CD4-positive, alpha-beta T cell treated with Interleukin-21 for 1 hour (primary cell): ENCODE measurements at regions not wholly inside any gene's neighbourhood (a gene's known extent, or its start where the extent isn't known, plus 50 kb on each side); places are given as distances from the start of the nearest gene placed in this dataset.

Source experiments
- DNase-seq: peaks from one replicate; pipeline ENCODE4 v3.0.0-alpha.2; 2020

GRCh38 chr13:110773480-110773879 lies 60.0 kb downstream of the ING1 start:
- DNase-seq, result no peak

DNA sequence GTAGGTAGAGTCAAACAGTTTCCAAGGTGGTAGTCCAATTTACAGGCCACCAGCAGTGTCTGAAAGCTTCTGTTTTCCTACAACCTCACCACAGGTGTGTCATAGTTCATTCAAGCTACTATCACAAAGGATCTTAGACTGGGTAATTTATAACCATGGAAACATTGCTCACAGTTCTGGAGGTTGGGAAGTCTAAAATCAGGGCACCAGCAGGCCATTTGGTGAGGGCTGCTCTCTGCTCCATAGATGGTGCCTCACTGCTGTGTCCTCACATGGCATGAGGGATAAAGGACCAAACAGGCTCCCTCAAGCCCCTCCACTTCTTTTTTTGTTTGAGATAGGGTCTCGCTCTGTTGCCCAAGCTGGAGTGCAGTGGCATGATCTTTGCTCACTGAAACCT lies 60.6 kb downstream of the ING1 start:
- DNase-seq, result no peak

DNA sequence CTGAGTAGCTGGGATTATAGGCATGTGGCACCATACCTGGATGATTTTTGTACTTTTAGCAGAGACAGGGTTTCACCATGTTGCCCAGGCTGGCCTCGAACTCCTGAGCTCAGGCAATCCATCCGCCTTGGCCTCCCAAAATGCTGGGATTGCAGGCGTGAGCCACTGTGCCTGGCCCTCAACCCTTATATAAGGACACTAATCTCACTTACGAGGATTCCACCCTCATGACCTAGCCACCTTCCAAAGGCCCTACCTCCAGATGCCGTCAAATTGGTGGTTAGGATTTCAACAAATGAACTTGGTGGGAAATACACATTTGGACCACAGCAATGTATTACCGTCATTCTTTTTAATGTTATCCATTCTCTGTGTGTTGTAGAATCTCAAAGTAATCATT lies 61.0 kb downstream of the ING1 start:
- DNase-seq, result no peak

DNA sequence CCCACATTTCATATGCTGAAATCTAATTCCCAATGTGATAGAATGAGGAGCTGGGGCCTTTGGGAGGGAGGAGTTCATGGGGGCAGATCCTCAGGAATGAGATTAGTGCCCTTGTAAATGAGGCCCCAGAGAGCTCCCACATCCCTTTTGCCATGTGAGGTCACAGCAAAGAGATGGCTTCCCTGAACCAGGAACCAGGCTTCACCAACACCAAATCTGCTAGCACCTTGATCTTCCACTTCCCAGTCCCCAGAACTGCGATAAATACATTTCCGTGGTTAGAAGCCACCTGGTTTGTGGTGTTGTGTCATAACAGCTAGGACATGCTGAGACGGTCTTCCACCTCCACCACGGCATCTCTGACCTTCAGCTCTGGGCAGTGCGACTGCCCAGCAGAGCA lies 62.1 kb downstream of the ING1 start:
- no peak for DNase-seq

DNA sequence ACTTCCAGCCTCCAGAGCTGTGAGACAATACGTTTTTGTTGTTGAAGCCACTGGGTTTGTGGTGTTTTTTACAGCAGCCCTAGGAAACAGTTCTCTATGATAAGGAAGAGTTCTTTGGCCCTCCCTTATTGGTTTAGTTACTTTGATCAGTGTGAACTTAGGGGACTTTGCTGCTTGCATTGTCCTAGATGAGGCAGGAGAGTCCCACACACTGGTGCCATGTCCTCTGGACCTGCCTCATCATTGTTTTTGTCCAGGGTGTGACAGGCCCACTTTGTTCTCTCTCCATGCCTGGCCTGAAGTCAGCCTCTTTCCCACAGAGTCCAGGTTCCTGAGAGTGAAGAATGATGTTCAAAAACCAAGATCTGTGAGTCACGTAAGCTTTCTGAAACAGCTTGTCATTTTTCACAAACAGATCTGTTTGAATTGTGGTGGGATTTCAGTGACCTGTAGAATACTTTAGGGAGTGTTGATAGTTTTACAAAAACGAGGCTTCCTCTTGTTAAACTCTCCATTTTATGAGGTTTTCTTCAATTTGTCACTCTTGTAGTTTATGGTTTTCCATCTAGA lies 63.8 kb downstream of the ING1 start:
- no peak for DNase-seq

- DNase-seq, result no peak
Observed at GRCh38 chr13:110779022-110779421, 65.5 kb downstream of the ING1 start.

DNA sequence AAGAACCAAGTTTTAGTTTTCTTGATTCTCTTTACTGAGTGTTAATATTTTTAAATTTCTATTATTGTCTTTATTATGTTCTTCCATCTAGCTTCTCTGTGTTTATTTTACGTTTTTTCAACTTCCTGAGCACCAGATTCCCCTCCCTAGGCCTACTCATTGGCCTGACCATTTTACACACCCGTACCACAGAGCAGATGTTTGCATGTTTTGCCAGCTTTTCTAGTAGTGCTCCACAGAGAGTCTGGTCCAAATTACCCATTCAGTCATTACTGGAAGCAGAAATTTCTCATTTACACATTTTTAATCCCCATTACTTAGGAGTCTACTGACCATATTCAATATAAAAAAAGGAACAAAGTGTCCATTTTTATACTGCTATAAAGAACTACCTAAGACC lies 66.9 kb downstream of the ING1 start:
- no peak for DNase-seq

DNA sequence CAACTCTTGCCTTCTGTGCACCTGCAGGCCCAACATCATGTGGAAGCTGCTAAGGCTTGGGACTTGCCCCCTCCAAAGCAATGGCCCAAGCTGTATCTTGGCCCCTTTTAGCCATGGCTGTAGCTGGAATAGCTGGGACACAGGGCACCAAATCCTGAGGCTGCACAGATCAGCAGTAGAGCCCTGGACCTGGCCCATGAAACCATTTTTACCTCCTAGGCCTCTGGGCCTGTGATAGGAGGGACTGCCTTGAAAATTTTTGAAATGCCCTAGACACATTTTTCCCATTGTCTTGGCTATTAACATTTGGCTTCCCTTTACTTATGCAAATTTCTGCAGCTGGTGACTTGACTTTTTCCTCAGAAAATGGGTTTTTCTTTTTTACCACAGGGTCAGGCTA lies 68.7 kb downstream of the ING1 start:
- no peak for DNase-seq

DNA sequence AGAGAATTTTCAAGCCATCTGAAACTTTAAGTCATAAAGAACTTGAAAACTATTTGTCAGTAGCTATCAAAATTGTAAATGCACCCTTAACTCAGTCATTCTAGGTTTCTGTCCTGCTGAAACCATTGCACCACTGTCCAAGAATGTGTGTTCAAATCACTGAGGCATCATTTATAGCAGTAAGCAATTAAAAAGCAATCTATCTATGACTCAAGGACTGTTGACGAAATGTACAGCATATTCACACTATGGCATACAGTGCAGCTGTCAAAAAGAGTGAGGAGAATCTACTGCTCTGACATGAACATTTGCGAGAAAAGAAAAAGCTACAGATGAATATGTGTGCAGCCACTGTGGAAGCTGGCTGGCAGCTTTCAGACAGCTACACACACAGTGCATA lies 71.2 kb downstream of the ING1 start:
- no peak for DNase-seq

- no peak for DNase-seq
Observed at GRCh38 chr13:110788778-110789177, 75.3 kb downstream of the ING1 start.

DNA sequence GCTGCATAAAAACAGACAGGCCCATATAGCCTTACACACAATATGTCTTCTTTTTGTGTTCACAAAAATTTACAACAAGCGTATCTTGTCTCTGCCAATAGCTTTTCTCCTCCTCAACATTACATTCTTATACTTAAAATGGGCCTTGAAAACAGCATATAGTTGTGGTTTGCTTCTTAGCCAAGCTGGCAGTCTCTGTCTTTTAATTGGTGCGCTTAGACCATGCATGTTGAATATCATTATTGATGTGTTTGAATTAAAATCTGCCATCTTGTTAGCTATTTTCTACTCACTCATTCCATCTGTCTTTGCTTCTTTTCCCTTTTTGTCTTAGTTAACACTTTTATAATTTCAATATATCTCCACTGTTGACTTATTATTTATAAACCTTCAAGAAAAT lies 76.4 kb downstream of the ING1 start:
- no peak for DNase-seq

DNA sequence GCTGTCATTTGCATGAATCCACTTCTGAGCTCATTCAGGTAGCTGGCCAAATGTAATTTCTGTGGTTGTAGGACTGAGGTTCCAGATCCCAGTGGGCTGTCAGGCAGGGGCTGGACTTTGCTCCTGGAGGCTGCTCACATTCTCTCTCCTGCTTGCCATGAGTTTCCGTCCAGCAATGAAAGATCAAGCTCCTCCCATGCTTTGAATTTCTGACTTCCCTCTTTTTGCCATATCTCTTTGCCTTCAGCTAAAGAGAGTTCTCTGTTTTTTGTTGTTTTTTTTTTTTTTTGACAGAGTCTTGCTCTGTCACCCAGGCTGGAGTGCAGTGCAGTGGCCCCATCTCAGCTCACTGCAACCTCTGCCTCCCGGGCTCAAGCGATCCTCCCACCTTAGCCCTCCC lies 76.9 kb downstream of the ING1 start:
- no peak for DNase-seq

GRCh38 chr13:110794209-110794608 lies 80.7 kb downstream of the ING1 start:
- no peak for DNase-seq

DNA sequence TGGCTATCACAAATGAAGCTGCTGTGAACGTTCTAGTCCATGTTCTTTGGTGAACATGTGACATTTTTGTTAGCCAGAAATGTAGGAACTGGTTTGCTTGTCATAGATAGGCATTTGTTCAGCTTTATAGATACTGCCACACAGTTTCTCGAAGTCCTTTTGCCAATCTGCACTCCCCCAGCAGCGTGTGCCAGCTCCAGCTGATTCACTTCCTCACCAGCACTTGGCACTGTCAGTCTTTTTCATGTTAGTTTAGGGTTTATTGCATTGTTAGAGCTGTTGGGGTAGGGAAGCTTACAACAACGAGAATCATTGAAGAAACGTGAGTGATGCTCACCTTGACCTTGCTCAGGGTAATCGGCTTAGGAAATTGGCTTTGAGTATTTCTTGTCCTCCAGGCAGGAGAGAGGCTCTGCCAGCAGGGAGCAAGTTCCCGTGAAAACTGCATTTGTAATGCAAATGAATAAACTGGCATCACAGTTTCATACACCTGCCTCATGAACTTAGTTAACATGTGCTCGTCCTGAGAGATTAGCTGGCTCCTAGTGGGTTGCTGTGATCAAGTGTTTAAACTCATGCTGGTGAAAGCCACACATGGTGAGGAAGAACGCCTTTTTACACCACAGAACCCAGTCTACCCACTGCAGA lies 83.9 kb downstream of the ING1 start:
- DNase-seq, result no peak

DNA sequence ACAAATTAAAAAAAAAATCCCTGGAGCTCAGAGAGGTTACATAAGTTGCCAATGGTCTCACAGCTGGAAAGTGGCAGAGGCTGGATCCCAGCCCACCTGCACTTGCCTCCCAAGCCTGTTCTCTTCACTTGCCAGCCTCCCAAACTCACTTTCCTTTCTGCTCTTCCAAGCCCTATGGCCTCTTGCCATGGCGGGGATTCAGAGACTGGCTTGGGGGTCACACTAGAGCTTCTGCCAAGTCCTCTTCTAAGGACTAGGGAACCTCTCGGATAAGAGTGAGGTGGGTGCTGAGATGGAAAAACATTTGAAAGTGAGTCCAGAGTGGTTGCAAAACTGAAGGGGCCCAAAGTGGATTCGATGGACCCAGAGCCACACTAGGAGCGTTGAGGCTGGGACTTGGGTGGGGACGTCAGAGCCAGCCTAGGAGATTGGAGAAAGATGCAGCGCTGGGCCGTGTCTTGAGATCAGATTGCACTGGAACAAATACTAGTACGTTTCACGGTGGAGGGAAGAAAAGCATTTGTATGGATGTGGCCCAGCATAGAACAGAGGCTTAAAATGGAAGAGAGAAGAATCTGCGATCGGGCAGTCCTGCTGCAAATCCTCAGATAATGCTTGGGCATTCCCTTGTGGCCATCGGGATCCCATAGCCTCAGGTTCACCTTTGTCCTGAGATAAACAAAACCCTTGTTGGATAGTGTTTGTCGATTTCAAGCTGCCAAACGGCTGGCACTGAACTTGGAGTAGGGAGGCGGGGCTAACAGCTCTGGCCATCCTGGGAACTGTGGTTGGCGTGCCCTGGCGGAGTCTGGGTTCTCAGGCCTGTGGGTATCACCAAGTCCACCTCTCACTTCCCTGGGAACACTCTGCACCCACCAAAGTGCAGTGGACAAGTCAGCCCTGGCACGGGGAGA lies 84.8 kb downstream of the ING1 start:
- no peak for DNase-seq

GRCh38 chr13:110799246-110800236 lies 86.0 kb downstream of the ING1 start:
- DNase-seq, result no peak

DNA sequence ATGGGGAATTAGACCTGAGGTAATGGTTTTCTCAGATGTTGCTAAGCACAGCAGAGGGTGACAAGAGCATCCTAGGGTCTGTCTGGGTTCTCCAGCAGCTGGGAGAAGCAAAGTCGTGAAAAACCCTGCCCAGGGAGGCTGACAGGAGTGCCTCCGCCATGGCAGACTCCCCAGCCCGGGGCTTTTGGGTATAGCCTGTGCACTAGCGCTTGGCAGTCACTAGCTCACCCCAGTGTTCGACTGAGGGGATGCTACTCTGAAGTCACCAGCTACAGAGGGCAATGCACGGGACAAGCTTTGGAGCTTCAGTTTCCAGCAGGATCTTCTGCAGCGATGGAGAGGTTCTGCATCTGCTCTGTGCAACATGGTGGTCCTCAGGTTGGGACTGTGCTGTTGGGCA lies 87.5 kb downstream of the ING1 start:
- peak; percentile 22 for DNase-seq

DNA sequence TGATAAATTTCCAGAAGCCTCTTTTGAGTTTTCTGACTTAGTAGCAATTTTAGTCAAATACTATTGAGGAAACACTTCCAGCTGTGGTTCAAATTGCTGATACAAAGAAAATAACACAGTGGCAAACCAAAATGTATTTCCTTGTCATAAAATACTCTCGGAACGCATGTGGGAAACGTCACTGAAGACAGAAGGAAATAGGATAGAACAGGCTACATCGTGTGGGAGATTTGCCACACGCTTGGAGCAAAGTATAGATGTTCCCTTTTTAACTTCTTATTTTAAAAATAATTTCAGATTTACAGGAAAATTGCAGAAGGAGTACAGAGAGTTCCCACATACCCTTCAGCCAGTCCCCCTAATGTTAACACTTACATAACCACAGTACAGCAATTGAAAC lies 88.8 kb downstream of the ING1 start:
- no peak for DNase-seq

GRCh38 chr13:110806636-110807035 lies 93.1 kb downstream of the ING1 start:
- DNase-seq, result no peak

GRCh38 chr13:110807546-110807945 lies 94.0 kb downstream of the ING1 start:
- no peak for DNase-seq

DNA sequence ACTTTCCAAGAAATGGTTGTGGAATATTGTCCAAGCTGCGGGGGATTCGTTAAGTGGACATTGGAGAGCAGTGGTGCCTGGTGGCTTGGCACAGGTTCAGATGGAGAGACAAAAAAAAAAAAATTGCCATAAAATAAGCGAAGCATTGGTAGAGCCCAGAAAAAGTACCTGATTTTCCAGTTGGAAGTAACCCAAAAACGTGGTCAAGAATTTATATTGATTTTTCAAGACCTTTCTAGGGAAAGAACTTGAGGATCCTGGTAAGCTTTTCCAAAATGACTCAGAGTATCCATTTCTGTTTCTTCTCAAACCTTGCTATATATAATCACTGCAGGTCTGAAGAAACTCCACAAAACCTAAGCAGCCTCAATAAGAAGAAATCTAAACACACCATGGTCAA lies 94.6 kb downstream of the ING1 start:
- no peak for DNase-seq

GRCh38 chr13:110809871-110810486 lies 96.5 kb downstream of the ING1 start:
- DNase-seq, result no peak
